NT2/D1 (cell line): ENCODE measurements at regions not wholly inside any gene's neighbourhood (a gene's known extent, or its start where the extent isn't known, plus 50 kb on each side); places are given as distances from the start of the nearest gene placed in this dataset.
"Not testable (repeated sequence)": the region's sequence is repeated elsewhere in the genome, so short reads cannot be mapped to it uniquely, and the experiment has no call there.

Experiments used
- DNase-seq: peaks from one replicate; pipeline ENCODE4 v3.0.0-alpha.2; 2011; ENCODE audit warnings: low read depth, low spot score
- H3K27me3 ChIP-seq: 2 replicates; pipeline ENCODE4 v1.6.0; 2011; ENCODE audit warnings: mild to moderate bottlenecking; ENCODE audit not compliant: insufficient read length, insufficient read depth
- H3K36me3 ChIP-seq: 2 replicates; pipeline ENCODE4 v1.6.1; 2011; ENCODE audit warnings: mild to moderate bottlenecking, low read length, mixed read lengths; ENCODE audit not compliant: insufficient read depth, insufficient read length
- H3K4me1 ChIP-seq: 2 replicates; pipeline ENCODE4 v1.5.1; 2011; ENCODE audit not compliant: insufficient read depth, insufficient read length
- H3K4me3 ChIP-seq: 2 replicates; pipeline ENCODE4 v1.5.1; 2011; ENCODE audit warnings: low read depth; ENCODE audit not compliant: insufficient read length
- H3K9ac ChIP-seq: 2 replicates; pipeline ENCODE4 v1.6.0; 2011; ENCODE audit warnings: low read depth; ENCODE audit not compliant: insufficient read length
- H3K9me3 ChIP-seq: 2 replicates; pipeline ENCODE4 v1.5.1; 2011; ENCODE audit warnings: mild to moderate bottlenecking, low read length; ENCODE audit not compliant: insufficient read depth
- SUZ12 ChIP-seq: IDR thresholded peaks from 2 replicates; pipeline ENCODE4 v1.6.1; 2011; ENCODE audit not compliant: insufficient read length, insufficient read depth; ENCODE audit errors: extremely low read depth
- YY1 ChIP-seq: IDR thresholded peaks from 2 replicates; pipeline ENCODE4 v1.6.1; 2011; ENCODE audit not compliant: insufficient read length, insufficient read depth
- ZNF274 ChIP-seq: IDR thresholded peaks from 2 replicates; pipeline ENCODE4 v1.6.1; 2011; ENCODE audit warnings: mild to moderate bottlenecking, low read depth, low read length

DNA sequence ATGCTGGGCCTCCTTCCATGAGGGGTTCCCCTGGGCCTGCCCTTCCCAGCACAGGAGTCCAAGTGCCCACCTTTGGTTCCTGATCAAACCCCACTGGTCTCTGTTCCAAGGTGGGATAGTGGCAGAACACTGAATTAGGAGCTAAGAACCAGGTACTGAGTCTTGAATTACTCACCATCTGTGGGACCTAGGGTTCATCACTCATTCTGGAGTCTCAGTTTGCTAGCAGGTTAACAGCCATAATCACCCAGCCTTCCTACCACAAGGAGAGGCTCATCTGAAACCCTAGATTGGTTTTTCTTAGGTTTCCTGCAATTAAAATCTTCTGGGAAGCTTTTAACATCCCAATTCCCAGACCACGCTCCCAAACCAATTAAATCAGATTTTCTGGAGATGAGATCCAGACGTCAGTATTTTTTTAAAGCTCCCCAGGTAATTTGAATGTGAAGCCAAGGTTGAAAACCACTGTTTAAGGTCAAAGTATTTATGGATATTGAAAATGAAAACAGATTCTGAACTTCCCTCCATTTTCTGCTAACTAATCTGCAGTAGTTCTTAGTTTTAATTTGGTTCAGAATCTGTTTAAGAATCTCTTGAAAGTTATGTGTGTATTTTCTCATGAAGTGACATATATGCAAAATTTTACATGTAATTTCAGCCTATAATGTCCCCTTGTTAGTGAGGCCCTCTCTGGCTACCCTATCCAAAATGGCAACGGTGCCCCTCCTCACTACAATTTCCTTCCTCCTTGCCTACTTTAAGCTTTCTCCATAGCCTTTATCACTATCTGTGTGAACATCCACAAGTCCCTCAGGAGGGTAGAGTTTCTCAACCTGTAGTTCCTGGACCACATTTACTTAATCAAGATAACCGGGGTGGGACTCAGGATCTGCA lies 166.5 kb upstream of the CXCR4 start:
- H3K4me3 ChIP-seq: no peak overlapping the region
- TF ChIP-seq SUZ12: no peak
- TF ChIP-seq YY1: no peak
- TF ChIP-seq ZNF274: no peak
- no peaks in the 10 kb centered on the region for H3K9me3 ChIP-seq
- no peaks in the 10 kb centered on the region for H3K36me3 ChIP-seq
- no peaks in the 10 kb centered on the region for H3K27me3 ChIP-seq
- no peak overlapping the region for H3K9ac ChIP-seq
- DNase-seq: no peak
- H3K4me1 ChIP-seq: peaks cover 5% of the 10 kb centered on the region

DNA sequence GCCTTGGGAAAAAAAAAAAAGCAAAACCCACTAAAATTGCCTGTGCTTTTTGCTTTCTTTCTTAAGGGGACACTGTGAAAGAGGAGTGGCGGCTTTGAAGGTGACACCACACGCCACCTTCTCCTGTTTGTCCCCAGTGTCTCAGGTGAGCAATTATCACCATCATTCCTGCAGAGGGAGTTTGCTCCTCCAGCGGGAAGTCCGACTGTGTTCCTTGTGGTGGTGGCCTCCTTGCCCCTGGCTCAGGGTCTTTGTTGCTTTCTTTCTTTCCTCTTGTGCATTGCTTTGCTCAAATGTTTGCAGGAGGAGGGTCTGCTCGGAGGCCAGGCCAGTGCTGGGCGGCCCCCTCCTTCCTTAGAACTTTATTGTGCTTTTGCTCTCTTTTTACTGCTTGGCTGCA lies 164.3 kb upstream of the CXCR4 start:
- TF ChIP-seq YY1 (no peak), SUZ12 (no peak), ZNF274 (no peak)
- DNase-seq: no peak
- Histone ChIP-seq H3K9ac (no peak overlapping the region), H3K27me3 (no peaks in the 10 kb centered on the region), H3K36me3 (no peaks in the 10 kb centered on the region), H3K4me1 (peaks cover 5% of the 10 kb centered on the region), H3K4me3 (no peak overlapping the region), H3K9me3 (no peaks in the 10 kb centered on the region)

DNA sequence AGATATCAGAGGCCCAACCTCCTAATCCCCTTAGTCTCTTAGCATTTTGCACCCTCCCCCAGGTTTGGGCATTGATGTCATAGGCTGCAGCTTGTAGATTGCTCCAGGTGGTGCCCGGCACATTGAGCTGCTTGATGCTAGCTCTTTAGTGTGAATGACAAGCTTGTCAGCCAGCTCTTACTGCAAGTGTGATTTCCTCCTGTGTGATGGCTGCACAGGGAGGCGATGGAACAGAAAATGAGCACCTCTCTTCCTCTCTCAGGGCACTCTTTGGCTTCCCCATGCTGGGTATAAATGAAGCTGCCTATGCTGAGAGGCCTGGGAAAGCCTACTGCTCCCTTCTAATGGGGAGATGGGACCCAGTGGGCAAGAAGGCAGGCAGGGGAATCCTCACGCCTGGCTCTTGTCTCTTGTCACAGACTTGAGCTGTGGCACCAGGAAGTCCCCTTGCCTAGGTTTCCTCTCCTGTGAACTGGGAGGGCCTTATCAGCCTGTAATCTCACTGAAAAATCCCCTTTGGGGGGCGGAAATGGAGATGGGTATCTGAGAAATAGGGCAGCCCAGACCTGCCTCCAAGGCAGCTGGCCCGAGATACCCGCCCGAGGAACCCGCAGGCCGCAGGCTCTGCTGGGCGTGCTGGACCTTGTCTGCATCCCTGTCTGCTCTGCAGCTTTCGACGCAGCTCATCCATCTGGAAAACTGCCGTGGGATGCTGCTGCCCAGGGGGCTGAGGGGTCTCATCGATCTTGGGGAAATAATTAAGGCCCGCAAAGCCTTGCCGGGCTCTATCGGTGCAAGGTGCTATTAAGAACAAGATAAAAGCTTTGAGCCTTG lies 163.5 kb upstream of the CXCR4 start:
- Histone ChIP-seq H3K36me3 (no peaks in the 10 kb centered on the region), H3K27me3 (no peaks in the 10 kb centered on the region), H3K9me3 (no peaks in the 10 kb centered on the region), H3K4me1 (peaks cover 5% of the 10 kb centered on the region), H3K4me3 (no peak overlapping the region), H3K9ac (no peak overlapping the region)
- no peak for DNase-seq
- no peak for TF ChIP-seq SUZ12
- TF ChIP-seq ZNF274: no peak
- no peak for TF ChIP-seq YY1

DNA sequence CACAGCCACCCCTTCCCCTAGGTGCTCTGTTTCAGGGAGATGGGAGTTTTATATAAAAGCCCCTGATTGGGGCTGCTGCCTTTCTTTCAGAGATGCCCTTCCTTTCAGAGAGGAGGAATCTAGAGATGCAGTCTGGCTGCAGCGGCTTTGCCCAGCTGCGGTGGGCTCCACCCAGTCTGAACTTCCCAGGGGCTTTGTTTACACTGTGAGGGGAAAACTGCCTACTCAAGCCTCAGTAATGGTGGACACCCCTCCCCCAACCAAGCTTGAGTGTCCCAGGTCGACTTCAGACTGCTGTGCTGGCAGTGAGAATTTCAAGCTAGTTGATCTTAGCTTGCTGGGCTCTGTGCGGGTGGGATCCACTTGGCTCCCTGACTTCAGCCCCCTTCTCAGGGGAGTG lies 148.4 kb upstream of the CXCR4 start:
- DNase-seq: peak; percentile 6
- not testable (repeated sequence) for H3K36me3 ChIP-seq, H3K4me1 ChIP-seq, H3K4me3 ChIP-seq, H3K27me3 ChIP-seq, H3K9ac ChIP-seq
- H3K9me3 ChIP-seq: peaks cover 18% of the 10 kb centered on the region; the same call in 1 of the 2 replicates
- TF ChIP-seq YY1: peak; percentile 16

DNA sequence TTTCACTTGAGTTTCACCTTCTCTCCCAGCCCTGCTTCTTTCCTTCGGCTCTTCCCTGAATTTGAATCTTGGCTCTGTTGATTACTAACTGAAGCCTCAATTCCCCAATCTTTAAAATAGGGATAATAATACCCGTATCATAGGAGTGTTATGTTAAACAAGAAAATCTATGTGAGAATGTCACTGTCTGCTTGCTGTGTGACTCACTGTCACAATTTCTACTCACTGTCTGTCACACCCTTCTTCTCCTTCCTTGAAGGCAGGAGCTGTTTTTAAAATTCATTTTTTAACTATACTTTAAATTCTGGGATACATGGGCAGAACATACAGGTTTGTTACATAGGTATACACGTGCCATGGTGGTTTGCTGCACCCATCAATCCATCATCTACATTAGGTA lies 141.6 kb upstream of the CXCR4 start:
- no peak overlapping the region for H3K4me3 ChIP-seq

DNA sequence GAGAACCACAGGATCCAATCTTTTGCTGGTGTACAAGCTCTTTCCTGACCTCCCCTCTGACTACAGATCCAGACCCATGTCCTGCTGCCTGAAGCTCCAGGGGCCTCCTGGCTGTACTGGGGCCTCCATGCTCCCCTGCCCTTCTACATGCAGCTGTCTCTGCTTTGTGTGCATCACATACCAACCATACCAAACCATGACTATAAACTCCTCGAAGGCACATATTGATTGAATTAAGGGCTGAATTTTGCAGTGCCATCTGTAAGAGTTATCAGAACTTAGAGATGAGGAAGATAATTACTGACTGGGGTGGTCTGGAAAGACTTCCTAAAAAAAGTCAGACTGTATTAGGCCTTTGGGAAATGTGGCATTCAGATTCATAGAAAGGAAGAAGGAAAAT lies 139.9 kb upstream of the CXCR4 start:
- no peak overlapping the region for H3K9ac ChIP-seq
- no peak for DNase-seq
- TF ChIP-seq ZNF274 (no peak), SUZ12 (no peak), YY1 (no peak)
- no peaks in the 10 kb centered on the region for H3K36me3 ChIP-seq
- no peaks in the 10 kb centered on the region for H3K27me3 ChIP-seq
- no peak overlapping the region for H3K4me3 ChIP-seq
- no peaks in the 10 kb centered on the region for H3K9me3 ChIP-seq
- no peaks in the 10 kb centered on the region for H3K4me1 ChIP-seq

More for the DNA sequence above, 141.6 kb upstream of the CXCR4 start:
- no peak for DNase-seq
- Histone ChIP-seq H3K9ac (no peak overlapping the region), H3K36me3 (no peaks in the 10 kb centered on the region), H3K4me1 (no peaks in the 10 kb centered on the region), H3K9me3 (no peaks in the 10 kb centered on the region), H3K27me3 (no peaks in the 10 kb centered on the region)
- TF ChIP-seq YY1: no peak
- TF ChIP-seq ZNF274: no peak
- TF ChIP-seq SUZ12: no peak

DNA sequence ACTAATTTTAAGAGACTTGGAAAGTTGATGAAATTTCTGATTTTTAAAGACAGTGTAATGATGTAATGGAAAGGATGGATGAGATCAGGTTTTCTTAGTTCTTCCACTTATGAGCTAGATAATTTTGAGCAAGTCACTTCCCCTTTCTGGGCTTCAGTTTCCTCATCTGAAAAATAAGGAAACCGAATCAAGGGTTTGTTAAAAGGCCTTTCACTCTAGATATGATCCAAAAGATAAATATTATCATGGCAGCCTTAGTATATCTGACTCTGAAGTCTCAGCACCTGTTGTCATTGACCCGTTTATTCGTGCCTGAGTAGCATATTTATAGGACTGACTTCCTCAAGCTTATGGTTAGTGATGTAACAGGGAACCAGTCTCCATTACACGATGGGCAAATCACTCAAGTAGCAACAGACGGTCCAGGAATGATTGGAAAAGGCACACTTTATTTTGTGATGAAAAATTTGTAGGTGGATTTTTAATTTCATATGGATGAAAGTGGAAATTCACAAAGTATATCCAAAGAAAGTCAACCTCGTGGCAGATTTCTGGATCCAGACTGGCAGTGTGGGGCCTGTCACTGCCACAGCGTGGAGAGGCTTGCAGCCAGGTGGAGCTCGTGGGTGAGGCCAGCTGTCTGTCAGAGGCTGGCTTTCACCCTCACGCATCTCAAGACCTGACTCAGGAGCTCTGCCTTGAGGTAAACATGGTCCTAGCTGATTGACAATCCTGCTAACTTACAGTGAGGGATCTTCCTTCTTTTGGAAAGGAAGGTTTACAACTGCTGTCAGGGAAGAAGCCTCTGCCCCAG lies 137.9 kb upstream of the CXCR4 start:
- no peak for DNase-seq
- H3K36me3 ChIP-seq: no peaks in the 10 kb centered on the region
- no peaks in the 10 kb centered on the region for H3K27me3 ChIP-seq
- TF ChIP-seq YY1: no peak
- TF ChIP-seq ZNF274: no peak
- TF ChIP-seq SUZ12: no peak
- no peaks in the 10 kb centered on the region for H3K9me3 ChIP-seq
- no peak overlapping the region for H3K4me3 ChIP-seq
- no peak overlapping the region for H3K9ac ChIP-seq
- H3K4me1 ChIP-seq: no peaks in the 10 kb centered on the region
